ENCODE measurements at regions not wholly inside any gene's neighbourhood (a gene's known extent, or its start where the extent isn't known, plus 50 kb on each side); places are given as distances from the start of the nearest gene placed in this dataset.

- H3K9me1 ChIP-seq (ENCODE audit: control insufficient read depth, insufficient read depth, low read length) = no peaks in the 10 kb centered on the region
- H3K9ac ChIP-seq (ENCODE audit: insufficient read depth in 1 of 2, low read depth in 2 of 2, low read length in 2 of 2) = no peak overlapping the region
- H3K9me3 ChIP-seq (replicated peaks; ENCODE audit: control insufficient read depth, insufficient read depth, low read depth, low read length) = no peaks in the 10 kb centered on the region
- WGBS (ENCODE audit: insufficient coverage, low coverage, missing lambda C conversion rate) = 0% methylated on average over 7 of the region's 8 CpGs
- H4K20me1 ChIP-seq (replicated peaks; ENCODE audit: control insufficient read depth, insufficient read depth, low read length) = no peaks in the 10 kb centered on the region
- no peak overlapping the region for H3K4me3 ChIP-seq
- H3K4me1 ChIP-seq (replicated peaks in 1 of 2; ENCODE audit: control insufficient read depth in 2 of 2, insufficient read depth in 2 of 2, low read length in 2 of 2) = no peaks in the 10 kb centered on the region
- DNase-seq (ENCODE audit: extremely low read depth in 1 of 4, low spot score in 3 of 4) = no peak
- BruUV-seq (replicated peaks) = no TSS peak
- no peaks in the 10 kb centered on the region for H3K36me3 ChIP-seq (ENCODE audit: control insufficient read depth, insufficient read depth, low read length)
- POLR2A ChIA-PET = no interaction called here
- H3K27me3 ChIP-seq (ENCODE audit: control insufficient read depth in 2 of 2, insufficient read depth in 2 of 2, low read length in 2 of 2) = no peaks in the 10 kb centered on the region
- H3K4me2 ChIP-seq (ENCODE audit: insufficient read depth, low read length) = no peak overlapping the region
- H3K79me2 ChIP-seq (ENCODE audit: control insufficient read depth, insufficient read depth, low read length) = no peaks in the 10 kb centered on the region
- CTCF ChIA-PET (ENCODE audit: low intra/inter-chr PET ratio) = no interaction called here
- no peak overlapping the region for H3K27ac ChIP-seq (ENCODE audit: extremely low read depth, low read depth, low read length)
- TF ChIP-seq ZBTB17 (CRISPR knock-in tag; IDR thresholded peaks at IDR 0.05) (no peak), ZNF197 (CRISPR knock-in tag; IDR thresholded peaks at IDR 0.05; ENCODE audit: low read depth) (no peak), ETV1 (tag; conservative IDR thresholded peaks at IDR 0.05; ENCODE audit: low read depth) (no peak)
- in situ Hi-C loops (cut with MboI) (no loop called here), intact Hi-C loops (cut with micrococcal nuclease) (no loop called here)
- no peak overlapping the region for H2AFZ ChIP-seq (ENCODE audit: low read depth, low read length)
- ATAC-seq = no peak
- no peak for FAIRE-seq
These were observed 378.8 kb downstream of the SLC4A3 start for GRCh38 chr2:220006152-220006621.

- ChIA-PET POLR2A (no interaction called here), CTCF (ENCODE audit: low intra/inter-chr PET ratio) (no interaction called here)
- ATAC-seq (no peak), FAIRE-seq (no peak), DNase-seq (ENCODE audit: extremely low read depth in 1 of 4, low spot score in 3 of 4) (no peak)
- TF ChIP-seq BCL6 (CRISPR knock-in tag; IDR thresholded peaks at IDR 0.05) (no peak), ZNF224 (CRISPR knock-in tag; IDR thresholded peaks at IDR 0.05) (no peak), MYC (IDR thresholded peaks at IDR 0.05; ENCODE audit: low read depth, low read length) (no peak), MYC (CRISPR knock-in tag; IDR thresholded peaks at IDR 0.05; ENCODE audit: borderline replicate concordance, low read depth) (no peak), NFIX (CRISPR knock-in tag; IDR thresholded peaks at IDR 0.05; ENCODE audit: low read depth) (no peak)
- H2AFZ ChIP-seq (ENCODE audit: low read depth, low read length) = no peak overlapping the region
- no peaks in the 10 kb centered on the region for H3K9me1 ChIP-seq (ENCODE audit: control insufficient read depth, insufficient read depth, low read length)
- no peak overlapping the region for H3K4me3 ChIP-seq
- no peaks in the 10 kb centered on the region for H3K4me1 ChIP-seq (replicated peaks in 1 of 2; ENCODE audit: control insufficient read depth in 2 of 2, insufficient read depth in 2 of 2, low read length in 2 of 2)
- H3K27me3 ChIP-seq (ENCODE audit: control insufficient read depth in 2 of 2, insufficient read depth in 2 of 2, low read length in 2 of 2) = no peaks in the 10 kb centered on the region
- H4K20me1 ChIP-seq (replicated peaks; ENCODE audit: control insufficient read depth, insufficient read depth, low read length) = no peaks in the 10 kb centered on the region
- BruUV-seq (replicated peaks) = no TSS peak
- in situ Hi-C loops (cut with MboI) (no loop called here), intact Hi-C loops (cut with micrococcal nuclease) (no loop called here)
- no peaks in the 10 kb centered on the region for H3K9me3 ChIP-seq (replicated peaks; ENCODE audit: control insufficient read depth, insufficient read depth, low read depth, low read length)
- H3K9ac ChIP-seq (ENCODE audit: insufficient read depth in 1 of 2, low read depth in 2 of 2, low read length in 2 of 2) = no peak overlapping the region
- no peak overlapping the region for H3K4me2 ChIP-seq (ENCODE audit: insufficient read depth, low read length)
- no peaks in the 10 kb centered on the region for H3K36me3 ChIP-seq (ENCODE audit: control insufficient read depth, insufficient read depth, low read length)
- H3K79me2 ChIP-seq (ENCODE audit: control insufficient read depth, insufficient read depth, low read length) = no peaks in the 10 kb centered on the region
- WGBS (ENCODE audit: insufficient coverage, low coverage, missing lambda C conversion rate) = 0% methylated on average over 1 of the region's 1 CpG
- no peak overlapping the region for H3K27ac ChIP-seq (ENCODE audit: extremely low read depth, low read depth, low read length)
These were observed 384.4 kb downstream of the SLC4A3 start for GRCh38 chr2:220011859-220012258.

All from K562 (cell line).